SKM-1 (cell line): ENCODE measurements at regions not wholly inside any gene's neighbourhood (a gene's known extent, or its start where the extent isn't known, plus 50 kb on each side); places are given as distances from the start of the nearest gene placed in this dataset.

Source experiments
- DNase-seq: peaks from one replicate; lab custom pipeline; 2025; ENCODE audit not compliant: unreplicated experiment; lab: John Stamatoyannopoulos, UW

DNA sequence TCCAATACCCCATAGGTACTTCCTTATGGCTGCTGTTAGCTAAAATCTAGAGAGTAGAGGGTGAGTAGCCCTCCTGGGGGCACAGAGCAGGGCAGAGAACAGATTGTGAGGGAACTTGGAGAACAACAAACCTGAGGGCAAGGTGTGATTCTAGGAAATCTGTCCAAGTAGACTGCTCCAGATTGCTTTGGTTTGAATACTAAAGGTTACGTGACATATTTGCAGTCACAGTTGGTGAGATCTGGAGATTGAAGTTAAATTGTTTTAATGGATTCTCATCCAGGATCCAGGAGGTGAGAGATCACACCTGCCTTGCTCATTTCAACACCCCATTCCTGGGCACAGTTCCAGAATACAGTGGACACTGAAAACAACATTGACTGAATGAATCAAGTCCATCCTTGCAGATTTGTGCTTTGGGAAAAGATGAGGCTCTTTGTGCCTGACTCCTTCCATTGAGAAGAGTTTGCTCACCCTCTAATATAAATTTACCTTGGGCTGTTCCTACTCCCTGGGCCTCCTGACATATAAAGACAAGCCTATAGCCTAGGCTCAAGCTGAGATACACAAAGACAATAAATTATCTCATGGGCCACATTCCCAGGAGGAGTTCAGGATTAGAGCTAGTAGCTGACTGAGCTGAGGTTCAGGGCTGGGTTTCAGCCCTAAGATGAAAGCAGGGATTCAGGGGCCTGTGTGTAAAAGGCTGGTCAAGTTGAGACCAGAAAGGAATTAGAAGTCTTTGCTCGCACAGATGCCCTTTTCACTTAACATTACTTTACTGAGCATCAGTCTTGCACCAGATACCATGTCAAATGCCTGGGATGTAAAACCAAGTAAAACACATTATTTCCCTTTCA, 400.9 kb upstream of the MCTP2 start:
- DNase-seq: no peak

DNA sequence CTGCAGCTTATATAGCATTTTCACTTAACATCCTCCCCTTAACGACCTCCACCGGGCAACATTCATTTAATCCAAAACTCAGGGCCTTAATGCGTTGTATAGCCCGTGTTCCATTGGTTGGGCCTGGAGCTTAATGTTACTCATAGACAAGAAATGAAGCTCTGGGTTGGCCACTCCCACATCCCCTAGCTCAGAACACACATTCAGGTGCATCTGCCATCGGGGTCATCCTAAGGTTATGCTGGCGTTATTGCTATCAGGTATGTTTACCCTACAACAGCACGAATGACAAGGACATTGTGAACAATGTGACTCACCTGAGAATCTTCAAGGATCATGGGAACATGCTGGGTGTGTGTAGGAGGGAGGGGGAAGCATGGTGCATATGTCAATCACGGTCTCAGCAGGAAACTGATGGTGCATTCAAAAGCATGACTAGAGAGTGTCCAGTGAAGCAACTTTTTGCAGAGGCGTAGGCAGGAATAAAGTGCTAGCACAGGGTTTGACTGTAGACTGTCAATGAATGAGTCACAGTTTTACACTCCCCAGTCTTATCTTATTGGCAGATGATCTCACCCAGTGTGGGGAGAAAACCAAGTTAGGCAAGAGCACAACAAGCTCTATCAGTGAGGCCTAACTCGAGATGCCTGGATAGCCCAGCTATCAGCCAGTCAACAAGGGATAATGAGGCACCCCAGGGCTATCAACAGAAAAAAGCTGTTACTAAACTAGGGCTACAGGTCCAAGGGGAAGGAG, 402.1 kb upstream of the MCTP2 start:
- DNase-seq: no peak

DNA sequence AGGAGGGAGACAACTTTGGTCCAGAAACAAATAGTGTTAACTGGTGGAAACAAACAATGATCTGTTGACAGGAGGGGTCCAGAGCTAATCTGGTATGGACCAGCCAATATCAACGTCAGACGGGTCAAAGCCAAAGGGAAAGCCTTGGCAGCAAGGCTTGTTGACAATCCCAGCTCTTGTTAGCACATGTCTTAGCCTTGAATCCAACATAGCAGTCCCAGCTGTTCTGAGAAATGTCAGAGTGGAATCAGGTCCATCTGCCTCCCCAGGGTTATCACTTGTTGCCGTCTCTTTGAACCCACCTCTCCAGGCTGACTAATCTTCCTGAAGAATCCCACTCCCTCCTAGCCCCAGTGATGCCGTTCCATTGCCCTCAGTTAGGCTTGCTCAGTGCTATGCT, 404.6 kb upstream of the MCTP2 start:
- DNase-seq: no peak

DNA sequence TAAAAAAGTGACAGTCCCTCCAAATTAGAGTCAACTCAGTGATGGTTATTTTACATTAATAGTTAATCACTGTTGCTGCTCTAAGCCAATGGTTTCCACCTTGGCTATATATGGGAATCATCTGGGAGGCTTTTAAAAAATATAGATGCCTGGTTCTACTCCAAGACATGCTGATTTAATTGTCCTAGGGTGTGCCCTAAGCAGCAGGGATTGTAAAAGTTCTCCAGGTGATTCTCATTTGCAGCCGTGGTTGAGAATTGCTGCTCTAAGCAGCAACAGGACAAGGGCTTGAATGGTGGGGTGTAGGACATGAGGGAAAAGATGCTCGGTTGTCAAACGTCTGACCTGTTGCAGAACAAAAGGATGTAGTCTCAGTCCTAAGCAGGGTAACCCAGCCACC, 405.1 kb upstream of the MCTP2 start:
- DNase-seq: no peak

DNA sequence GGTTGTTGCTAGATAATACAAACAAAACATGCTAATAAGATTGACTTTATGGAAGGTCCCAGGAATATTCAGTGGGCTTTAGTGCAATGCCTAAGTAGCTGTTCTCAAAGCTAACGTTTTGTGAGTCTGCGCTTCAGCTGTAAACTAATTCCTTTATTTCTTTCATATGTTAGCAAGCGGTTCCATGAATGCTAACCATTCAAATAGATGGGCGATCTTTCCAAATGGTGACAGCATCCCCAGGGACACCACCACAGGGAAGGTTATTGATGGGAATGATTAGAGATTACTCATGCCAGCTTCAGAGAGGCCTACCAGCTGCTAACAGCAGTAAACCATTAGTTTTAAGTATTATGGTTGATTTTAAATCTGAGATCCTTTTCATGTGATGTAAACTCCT, 405.7 kb upstream of the MCTP2 start:
- no peak for DNase-seq

DNA sequence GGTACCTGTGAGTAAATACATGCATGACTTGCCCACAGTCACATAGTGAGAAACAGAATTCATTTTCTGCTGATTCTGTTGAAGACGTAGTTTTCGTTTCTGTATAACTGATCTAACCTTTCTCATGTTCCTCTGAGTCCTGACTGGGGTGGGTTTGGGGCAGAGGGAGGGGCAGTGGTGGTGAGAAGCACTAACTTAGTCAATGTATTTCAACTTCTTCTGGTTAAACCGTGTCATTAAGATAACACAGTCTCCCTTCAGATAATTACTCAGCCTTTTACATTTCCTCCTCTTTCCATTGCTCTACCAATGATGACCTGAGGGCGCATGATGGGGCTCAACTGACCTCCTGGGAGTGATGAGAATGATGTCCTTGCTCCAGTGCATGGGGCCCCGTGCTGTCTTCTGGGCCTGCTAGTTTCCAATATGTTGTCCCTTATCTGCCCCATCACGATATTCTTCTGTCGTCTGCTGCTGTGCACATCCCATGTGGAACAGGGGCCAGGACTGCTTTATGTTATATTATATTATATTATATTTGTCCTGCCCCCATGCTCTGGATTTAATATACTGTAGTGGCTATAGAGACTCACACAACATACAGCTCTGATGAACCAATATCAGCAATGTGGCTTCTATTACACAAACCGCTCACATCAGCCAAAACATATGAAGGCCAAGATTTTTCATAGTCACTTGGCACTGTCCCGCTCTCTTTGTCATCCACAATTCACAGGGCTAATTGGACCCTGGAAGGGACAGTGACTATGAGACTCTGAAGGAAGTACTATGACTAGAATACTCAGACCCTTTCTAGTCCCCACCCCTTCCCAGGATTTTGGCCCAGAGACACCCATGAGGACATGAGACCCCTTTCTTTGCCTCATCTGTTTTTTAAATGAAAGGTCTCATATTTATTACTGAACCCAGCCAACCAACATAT, 407.1 kb upstream of the MCTP2 start:
- no peak for DNase-seq

DNA sequence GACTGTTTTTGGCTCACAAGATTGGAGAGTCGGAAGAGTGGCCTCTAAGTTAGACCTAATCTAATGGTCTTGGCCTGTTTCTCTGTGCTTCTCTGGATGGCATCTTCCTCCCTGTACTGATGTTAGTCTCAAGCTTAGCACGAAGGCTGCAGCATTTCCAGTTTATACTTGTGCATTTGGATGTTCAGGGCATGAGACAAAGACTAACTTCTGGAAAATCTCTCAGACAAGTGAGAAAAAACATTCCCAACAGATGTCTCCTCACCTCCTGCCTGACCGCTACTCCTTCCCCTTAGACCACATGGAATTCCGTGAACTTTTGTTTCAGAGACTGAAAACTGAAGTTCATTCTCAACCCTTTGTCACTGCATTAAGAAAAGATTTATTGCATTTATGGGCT, 410.8 kb upstream of the MCTP2 start:
- DNase-seq: no peak

DNA sequence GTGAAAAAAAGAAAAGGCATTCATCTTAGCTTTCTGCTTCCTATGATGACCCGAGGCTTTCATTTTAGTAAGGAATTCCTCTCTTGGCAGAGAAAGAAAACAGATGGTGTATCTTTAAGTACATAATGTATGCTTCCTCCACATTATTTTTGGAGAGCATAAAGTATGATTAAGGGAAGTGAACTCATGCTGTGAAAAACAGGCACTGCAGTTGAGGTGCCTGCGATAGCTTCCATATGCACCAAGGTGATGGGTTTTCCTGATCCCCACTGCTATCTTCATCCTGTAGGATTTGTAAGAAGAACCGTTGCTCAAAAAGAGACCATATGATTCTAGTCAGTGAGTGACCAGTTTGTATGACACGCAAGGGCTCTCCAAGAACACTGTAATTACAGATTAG, 411.5 kb upstream of the MCTP2 start:
- no peak for DNase-seq

DNA sequence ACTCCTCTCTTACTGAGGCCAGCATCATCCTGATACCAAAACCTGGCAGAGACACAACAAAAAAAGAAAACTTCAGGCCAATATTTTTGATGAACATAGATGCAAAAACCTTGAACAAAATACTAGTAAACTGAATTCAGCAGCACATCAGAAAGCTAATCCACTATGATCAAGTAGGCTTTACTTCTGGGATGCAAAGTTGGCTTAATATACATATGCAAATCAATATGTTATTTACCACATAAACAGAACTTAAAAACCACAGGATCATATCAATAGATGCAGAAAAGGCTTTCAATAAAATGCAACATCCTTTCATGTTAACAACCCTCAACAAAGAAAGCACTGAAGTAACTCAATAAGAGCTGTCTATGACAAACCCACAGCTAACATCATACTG, 414.5 kb upstream of the MCTP2 start:
- DNase-seq: no peak

DNA sequence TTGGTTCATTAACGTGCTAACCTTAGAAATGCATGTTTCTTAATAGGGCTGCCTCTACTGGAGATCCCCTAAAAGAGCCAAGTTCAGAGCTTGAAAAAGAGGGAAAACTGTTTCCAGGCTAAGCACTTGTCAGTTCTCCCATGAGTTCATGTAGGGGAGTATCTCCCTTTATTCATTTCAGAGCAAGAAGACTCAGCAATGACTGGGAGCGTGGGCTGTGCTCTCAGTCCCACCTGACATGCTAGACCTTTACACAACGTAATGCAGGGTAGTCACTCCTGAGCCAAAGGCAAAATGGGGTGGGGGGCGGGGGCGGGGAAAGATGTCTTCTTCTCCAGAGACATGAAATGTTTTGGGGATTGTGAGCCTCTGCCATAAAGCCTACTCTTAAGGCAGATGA, 420.1 kb upstream of the MCTP2 start:
- DNase-seq: no peak

DNA sequence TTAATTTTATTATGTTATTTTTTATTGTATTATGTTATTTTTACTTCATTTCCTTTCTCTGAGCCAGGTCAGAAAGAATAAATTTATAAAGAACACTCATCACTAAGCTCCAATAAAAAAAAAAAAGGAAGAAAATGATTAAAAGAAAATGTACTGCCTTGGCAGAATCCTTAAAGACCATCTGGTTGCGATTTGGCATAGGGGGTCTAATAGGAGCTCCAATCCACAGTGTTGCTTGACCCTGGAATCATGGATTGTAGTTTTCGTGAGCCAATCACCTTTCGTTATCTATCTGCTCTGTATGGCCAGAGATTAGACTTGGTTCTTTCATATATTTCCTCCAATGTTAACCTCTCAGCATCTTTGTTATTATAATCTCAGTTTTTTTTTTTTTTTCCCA, 421.8 kb upstream of the MCTP2 start:
- DNase-seq: no peak

DNA sequence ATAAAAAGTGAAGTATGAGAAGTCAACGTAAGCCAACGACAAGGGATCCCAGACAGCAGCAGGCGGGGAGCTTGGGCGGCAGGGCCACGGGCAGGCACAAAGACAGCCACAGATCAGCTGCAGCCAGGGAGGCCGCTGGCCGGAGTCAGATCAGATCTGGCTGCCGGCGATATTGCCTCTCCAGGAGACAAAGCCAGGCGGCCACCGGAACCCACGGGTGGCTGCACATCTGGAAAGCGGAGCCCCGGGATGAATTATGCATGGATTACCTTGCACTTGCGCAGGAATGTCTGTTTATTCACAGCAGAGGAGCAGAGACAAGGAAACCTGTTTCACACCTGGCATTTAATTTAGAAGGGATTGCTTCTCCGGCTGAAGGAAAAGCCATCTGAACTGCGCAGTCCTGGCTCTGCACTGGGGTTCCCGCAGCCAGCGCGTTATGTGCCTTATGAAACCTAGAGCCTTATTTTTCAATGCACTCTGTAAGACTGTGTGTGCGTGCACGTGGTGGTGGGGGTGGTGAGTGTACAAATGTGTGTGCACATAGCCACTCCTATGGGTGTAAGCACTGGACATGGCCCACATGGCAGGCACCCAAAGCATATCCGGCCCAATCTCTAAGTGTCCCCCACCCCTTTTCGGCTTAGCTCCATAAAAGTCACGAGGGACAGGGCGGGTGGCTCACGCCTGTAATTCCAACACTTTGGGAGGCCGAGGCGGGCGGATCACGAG, 427.8 kb upstream of the MCTP2 start:
- DNase-seq: no peak

DNA sequence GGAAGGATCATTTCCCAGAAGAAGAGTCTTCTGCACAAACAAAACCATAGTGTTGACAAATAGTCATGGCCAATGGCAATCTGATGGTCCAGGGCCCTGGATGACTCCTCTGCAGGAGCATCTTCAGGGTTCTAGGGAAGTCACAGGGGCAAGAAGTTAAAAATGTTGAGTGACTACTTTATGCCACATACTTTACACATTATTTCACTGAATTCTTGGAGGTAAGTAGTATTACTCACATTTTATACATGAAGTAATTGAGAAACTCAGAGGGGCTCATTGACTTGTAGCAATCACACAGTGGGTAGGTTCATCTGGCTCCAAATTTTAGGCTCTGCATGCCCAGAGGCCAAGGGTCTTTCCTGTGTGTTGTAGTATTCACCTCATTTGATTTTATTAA, 430.2 kb upstream of the MCTP2 start:
- no peak for DNase-seq

DNA sequence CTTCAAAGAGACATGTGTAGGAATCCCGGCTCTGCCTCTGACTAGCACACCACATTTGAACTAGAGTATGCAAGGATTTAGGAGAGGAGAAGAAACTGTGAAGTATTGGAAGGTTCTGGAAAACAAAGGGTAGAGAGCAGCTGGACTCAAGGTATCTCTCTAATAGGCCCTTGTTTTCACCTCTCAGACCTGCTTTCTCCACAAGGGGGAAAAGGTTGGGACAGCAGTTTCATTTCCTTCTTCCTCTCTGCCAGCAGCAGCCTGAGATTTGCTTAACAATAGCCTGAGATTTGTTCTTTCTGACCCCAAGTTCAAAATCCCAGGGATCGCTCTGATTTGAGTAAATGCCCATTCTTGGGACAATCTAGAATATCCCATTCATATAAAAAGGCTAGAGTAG, 430.6 kb upstream of the MCTP2 start:
- no peak for DNase-seq

DNA sequence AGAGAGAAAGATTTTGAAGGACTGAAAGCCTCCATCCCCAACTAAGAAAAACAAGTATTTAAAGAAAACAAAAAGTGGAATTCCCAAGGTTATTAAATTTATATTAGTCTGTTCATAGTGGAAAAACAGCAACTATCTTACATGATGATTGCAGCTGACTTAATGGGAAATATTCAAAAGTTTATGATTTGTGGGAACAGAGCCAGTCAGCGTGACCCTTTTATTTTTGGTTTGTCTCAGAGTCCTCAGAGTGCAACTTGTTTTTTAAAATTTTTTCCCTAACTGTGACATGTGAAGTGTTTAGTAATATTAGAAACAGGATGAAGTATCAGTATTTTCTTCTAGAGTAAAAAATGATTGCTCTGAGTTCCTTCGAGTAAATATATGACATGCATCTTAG, 441.9 kb upstream of the MCTP2 start:
- DNase-seq: no peak

DNA sequence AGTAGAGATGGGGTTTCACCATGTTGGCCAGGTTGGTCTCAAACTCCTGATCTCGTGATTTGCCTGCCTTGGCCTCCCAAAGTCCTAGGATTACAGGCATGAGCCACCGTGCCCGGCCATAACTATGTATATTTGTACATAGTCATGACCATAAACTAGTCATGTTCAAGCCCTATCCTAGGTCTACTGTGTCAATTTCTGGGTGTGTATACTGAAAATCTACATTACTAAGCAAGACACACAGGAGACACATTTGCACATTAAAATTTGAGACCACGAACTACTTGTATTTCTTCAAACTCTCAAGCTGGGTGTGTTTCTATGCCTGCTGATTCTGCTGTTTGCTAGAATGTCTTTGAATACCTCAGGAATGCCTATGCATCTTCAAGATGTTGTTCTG, 451.3 kb upstream of the MCTP2 start:
- no peak for DNase-seq

DNA sequence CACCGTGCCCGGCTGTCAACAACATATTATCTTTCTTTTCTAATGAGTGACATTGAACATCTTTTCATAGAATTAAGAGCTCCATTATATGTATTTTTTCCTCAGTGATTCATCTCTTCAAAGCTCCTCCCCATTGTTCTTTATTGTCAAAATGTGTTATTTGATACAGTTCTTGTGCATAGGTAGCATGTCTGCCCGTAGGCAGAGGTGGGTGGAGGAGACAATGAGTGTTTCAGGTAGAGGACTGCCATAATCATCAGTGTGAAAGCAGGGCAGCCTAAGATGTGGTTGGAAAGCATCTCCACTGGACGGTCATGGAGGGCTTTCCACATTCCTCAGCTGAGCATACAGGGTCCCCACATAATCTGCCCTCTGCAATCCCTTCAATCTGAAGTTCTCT, 452.0 kb upstream of the MCTP2 start:
- no peak for DNase-seq

DNA sequence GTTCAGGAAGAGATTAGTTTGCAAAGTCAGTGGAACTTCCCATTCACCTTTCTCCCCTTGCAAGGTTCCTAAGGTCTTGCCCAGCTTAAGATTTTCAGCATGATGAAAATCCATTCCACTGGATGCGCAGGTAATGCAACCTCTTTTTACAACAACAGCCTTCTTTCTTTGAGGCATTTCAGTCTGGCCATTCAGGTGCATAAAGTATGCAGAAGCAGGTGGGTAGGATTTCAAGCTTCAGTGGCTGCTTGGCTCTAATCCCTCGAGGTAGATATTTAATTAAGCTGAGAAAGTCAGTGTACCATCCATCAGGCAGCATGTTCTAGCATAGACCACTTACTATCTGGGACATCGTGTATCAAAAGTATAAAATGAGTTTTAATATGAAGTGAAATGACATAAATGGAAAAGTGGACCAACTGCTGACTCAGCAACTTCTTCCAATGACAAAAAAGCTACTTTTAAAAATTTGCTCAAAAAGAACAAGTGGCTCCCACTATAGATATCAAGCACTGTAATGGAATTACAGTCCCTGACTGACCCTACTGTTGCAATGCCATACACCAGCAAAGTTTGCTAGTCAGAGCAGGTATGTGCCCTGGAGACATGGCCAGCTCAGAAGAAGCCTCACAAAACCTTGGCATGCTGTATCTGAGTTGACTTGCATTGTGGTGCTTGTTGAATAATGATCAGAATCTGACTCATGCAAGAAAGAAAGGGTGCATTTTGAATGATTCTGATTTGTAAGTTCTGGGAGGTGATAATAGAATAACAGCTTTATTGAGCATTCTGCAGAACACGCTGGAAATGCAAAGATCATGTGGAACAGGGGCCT, 459.9 kb upstream of the MCTP2 start:
- no peak for DNase-seq

DNA sequence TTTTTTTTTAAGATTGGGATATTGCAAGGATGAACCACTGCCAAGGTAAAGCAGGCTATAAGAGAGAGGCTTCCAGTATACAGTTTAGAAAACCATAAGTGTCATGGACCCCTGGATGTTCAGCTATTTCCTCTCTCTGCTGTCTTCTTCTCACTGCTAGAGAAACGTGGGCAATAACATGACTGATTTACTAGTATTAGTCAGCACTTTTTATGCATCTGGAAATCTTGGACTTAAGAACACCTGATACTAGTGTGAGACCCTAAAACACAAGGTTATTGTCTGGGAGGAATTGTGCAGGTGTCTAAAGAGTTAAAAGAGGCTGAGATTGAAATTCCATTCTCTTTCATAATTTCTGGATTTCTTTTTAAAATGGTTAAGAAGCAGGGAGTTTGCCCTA, 460.6 kb upstream of the MCTP2 start:
- no peak for DNase-seq

DNA sequence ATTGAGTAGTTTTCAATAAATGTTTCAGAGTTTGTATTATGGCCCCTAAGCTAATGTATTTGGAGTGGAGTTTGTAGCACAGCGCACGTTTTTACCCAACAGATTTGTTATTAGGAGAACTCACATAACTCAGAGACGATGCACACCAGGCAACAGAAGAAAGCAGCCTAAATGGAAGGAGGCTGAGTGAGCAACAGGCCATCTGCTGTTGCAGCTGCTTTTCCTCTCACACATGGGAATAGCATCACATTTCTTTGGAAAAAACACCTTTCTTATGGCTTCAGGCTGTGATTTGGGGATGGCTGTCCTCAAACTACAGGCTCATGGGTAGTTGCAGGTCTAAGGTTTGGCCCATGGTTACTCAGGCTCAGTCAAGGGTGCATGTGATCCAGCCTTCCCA, 469.3 kb upstream of the MCTP2 start:
- DNase-seq: no peak
